A673 (cell line): ENCODE measurements at regions not wholly inside any gene's neighbourhood (a gene's known extent, or its start where the extent isn't known, plus 50 kb on each side); places are given as distances from the start of the nearest gene placed in this dataset.

Experiments
- EZH2 ChIP-seq: fragments of 200-600 bp; sonication (generic); IDR thresholded peaks from 2 replicates; pipeline ENCODE4 v1.6.1; 2017; ENCODE audit warnings: borderline replicate concordance, low read depth, mild to moderate bottlenecking, mixed read lengths, antibody characterized with exemption, low read length; ENCODE audit not compliant: poor library complexity, severe bottlenecking
- TF ChIP-seq, protein P1 (sequence below): fragments of 300-800, 200-600 bp; sonication (generic); conservative IDR thresholded peaks from 2 replicates; pipeline ENCODE4 v1.5.1; 2017; ENCODE audit warnings: low read depth, mild to moderate bottlenecking, antibody characterized with exemption, low read length, moderate library complexity, mixed read lengths

DNA sequence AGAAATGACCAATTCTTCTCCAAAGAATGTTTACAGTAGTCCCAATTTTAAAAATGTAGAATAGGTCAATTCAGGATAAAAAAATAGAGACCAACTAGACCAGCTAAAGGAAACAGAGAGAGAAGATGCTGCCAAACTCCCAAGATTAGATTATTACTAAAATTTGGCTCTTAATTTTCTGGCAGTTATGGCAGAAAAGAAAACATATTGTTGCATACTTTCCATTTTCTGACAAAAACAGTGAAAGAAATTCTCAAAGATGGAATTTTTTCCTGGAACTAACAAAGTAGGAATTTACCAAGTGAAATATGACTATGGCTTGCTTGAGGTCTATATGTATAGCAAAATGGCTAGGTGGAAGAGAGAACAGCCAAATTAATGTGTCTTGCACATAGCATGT, 138.3 kb upstream of the STK17B start:
- TF ChIP-seq, protein P1, sequence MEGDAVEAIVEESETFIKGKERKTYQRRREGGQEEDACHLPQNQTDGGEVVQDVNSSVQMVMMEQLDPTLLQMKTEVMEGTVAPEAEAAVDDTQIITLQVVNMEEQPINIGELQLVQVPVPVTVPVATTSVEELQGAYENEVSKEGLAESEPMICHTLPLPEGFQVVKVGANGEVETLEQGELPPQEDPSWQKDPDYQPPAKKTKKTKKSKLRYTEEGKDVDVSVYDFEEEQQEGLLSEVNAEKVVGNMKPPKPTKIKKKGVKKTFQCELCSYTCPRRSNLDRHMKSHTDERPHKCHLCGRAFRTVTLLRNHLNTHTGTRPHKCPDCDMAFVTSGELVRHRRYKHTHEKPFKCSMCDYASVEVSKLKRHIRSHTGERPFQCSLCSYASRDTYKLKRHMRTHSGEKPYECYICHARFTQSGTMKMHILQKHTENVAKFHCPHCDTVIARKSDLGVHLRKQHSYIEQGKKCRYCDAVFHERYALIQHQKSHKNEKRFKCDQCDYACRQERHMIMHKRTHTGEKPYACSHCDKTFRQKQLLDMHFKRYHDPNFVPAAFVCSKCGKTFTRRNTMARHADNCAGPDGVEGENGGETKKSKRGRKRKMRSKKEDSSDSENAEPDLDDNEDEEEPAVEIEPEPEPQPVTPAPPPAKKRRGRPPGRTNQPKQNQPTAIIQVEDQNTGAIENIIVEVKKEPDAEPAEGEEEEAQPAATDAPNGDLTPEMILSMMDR = no peak
- TF ChIP-seq EZH2 = no peak
